Stimulated activated CD4-positive, alpha-beta T cell treated with anti-CD3 and anti-CD28 coated beads, Interleukin-4, amount 100 ng/mL, for 48 hours (primary cell): ENCODE measurements at regions not wholly inside any gene's neighbourhood (a gene's known extent, or its start where the extent isn't known, plus 50 kb on each side); places are given as distances from the start of the nearest gene placed in this dataset.

Source experiments
- DNase-seq, 2 donors: peaks; one replicate each; pipeline ENCODE4 v3.0.0-alpha.2; 2020; ENCODE audit warnings: low read depth in 2 of 2

DNA sequence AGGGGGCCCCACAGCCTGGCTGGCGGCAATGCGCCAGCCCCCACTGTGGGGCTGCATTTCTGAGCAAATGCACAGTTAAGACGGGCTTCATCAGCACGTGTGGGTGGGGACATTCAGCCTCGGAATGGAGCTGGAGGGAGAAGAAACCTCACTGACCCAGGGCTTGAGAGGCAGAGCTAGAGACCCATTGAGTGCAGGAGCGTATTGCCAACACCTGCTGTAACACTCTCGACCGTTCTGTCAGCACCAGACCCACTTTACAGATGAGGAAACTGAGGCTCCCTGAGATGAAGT is 200.9 kb upstream of the RAB6C start:
- DNase-seq = no peak

DNA sequence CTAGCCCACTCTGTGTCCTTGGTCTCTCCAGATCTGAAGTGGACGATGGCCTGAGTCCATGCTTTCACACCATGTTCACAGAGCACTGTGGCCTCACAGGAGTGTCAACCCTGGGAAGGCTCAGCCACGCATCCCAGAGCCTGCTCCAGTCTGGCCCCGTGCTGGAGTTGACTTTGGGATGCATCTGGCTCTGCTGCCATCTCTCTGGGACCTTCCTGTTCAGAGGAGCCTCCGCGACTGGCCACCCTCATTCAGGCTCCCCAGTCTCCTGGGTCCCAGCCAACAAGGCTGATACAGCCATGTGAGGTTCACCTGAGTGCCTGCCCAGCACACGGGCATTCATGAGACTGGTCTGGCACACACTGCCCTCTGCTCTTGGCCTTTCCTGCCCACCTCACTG is 199.7 kb upstream of the RAB6C start:
- no peak for DNase-seq

DNA sequence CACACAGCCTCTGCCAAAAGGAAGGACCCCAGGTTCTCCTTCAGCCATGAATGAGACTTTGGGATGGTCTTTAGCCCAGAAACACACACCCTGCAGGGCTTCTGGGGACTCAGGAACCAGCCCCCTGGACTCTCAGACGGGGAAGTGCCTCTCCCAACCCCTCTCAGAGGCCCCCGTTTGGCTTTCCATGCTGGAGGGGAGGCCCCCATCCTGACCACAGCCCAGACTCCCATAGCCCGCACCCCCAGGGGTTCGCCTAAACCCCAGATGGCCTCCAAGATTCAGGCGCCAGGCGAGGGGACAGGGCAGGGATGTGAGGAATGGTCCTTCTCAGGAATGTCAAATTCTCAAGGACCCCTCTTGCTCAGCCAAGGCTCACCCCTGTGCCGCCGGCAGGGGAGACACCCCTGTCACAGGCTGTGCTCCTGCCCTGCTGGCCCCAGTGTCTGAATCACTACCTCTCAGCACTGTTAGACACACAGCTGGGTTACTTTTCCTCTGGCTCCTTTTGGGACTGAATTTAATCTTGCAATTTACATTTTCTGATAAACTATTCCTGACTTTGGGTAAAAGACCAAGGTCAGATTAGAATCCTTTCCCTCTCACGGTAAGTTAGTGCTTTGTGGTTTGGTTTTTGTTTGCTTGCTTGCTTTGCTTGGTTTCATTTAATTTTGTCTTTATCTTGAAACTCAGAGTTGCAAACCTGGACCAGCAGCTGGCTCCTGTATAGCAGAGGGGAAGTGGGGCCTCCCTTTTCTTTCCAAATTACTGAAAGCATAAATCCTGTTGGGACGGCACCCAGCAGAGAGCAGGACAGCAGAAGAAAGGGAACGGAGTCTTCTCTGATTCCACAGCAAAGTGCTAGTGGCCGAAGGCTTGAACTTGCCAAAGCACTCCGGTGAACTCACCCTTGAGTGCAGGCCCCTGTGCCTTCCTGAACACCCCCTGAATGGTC is 198.9 kb upstream of the RAB6C start:
- DNase-seq = no peak

DNA sequence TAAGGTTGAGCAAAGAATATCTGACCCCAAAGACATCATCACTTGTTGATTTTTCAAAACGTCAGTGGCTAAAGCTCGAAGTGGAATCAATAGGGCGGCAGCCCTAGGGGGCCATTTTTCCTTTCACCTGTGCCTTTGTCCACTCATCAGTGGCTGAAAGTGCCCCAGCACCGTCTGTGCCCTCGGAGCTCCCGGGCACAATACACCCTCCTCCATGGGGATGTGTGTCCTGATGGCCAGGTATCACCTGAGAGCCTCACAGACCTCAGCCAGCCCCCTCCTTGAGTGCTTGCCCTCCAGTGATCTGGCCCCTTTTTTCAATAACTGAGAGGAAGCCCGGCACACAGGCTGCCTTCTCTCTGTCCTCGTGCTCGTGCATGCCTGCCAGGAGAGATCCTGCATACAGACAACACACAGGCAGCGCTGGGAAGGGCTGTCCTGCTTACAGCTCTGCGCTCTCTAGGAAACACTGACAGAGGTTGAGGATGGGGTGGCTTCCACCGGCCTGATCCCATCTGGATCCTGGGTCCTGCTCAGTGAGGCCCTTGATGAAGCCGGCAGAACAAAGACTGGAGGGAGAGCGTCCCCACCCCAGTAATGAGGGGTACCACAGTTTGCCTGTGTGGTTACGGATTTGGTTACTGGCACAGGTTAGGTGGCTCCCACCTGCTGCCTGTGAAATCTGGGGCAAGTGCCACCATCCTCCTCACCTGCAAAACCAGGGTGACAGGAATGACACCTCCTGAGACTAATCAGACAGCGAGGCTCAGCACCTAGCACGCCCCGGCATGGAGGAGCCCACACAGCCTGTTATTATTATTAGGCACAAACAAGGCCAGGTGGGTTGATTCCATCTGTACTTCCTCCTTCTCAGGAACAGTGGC is 197.5 kb upstream of the RAB6C start:
- no peak for DNase-seq

DNA sequence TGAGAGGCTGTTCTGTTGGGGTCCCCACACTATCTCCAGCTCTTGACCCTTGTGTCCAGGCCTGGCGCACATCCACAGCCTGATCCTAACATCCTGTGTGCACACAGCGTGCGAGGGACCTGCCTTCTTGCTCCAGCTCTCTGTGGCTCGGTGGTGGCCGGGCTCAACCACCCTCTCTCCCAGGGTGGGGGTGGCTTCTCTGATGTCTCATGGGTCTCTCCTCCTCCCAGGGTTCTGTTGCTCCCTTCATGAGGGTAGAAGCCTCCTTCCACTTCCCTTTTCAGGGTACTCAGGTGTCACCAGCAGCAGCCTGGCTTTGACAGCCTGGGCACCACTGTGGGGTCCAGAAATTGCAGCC is 196.9 kb upstream of the RAB6C start:
- no peak for DNase-seq

DNA sequence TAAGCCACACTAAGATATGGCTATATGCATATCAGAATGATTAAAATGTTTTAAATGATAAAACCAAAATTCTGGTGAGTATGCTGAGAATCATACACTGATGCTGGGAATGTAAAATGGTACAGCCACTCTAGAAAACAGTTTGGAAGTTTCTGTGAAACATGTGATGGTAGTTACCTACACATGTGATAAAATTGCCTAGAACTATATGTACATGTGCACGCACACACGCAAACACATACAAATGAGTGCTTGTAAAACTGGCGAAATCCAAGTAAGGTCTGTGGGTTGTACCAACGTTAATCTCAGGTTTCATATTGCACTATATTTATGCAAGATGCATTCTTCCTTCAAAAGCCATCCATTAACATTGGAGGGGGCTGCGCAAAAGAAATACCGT is 195.0 kb upstream of the RAB6C start:
- DNase-seq = no peak

DNA sequence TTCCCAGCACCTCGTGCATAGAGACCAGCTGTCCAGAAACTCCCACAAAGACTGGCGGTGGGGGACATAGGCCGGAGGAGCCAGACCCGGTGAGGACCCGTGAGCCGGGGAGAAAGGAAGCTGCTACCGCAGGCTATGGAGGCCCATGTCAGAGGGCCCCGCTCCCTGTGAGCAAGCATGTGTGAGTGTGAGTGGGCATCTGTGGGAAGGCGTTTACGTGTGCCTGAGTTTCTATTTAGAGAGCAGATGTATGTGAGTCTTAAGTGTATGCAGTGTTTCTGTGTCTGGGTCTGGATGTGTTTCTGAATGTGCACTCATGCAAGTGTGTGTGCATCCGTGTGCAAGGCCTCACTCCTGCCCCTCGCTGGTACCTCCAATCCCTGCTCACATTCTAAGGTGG is 187.8 kb upstream of the RAB6C start:
- DNase-seq = no peak

DNA sequence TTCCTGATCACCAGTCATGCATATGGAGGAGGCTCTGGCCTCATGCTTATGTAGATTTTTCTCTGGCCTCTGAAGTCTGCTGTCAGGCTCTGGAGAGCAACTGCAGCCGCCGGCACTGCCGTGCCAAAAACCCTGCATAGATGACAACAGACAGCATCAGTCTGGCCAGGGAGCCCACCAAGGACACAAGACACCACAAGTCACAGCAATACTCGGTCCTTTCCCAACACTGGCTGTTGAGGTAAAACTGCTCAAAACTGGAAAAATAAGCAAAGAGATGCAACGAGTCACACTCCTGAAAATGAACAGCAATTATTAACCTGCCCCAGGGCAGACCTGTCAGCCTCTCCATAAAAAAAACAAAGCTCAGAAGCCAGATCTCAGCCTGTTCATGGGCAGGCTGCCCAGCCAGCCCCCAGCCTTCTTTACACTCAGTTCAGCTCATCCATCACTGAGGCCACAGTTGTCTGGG is 186.0 kb upstream of the RAB6C start:
- DNase-seq = no peak

DNA sequence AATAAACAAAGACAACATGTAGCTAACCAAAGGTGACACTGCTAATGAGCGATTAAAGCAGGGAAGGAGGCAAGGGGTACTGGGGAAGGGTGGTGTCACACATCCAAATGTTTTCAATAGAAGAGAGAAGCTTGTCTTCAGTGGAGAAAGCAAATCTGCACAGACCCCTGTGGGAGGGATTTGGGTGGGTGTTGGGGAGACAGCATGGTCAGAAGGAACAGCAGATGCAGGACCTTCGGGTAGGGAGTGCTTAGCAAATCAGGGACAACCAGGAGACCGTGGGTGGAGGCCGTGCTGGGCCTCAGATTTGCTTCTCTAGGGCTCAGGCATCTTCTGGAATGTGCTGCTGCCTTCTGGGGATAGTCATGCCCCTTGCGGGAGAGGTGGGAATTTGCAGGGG is 185.3 kb upstream of the RAB6C start:
- DNase-seq = no peak

DNA sequence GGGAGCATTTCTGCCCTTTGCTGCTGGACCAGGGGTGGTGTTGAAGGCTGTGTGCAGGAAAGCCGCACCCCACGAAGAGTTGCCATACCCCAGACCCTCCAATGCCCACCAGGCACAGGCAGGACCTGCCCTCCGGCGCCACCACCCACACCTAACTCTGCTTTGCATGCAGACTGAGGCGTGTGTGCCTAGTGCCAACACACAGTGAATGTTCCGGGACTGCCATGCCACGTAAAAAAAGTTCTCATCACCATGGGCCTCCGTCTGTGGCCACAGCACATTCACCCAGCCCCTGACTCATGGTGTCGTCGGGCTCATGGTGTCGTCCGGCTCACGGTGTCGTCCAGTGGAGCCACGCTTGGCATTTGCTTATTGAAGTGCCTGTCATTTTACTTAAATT is 184.9 kb upstream of the RAB6C start:
- DNase-seq = no peak

DNA sequence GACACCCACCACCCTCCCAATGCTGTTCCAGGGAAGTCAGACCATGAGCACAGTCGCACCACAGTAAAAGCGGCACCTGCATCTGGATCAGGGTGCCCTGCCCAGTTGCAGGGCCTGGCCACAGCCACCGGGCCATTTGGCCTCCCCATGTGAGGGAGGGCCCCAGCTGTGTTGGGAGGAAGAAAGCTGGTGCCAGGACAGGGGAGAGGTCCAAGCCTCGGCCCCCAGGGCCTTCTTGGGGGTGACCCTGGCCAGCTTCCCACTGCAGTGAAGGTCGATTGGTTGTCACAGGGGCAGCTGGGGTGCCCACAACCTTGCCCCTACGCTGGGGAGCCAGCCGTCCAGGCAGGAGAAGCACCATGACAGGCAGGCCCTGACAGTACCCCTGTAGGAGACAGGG is 183.2 kb upstream of the RAB6C start:
- no peak for DNase-seq

DNA sequence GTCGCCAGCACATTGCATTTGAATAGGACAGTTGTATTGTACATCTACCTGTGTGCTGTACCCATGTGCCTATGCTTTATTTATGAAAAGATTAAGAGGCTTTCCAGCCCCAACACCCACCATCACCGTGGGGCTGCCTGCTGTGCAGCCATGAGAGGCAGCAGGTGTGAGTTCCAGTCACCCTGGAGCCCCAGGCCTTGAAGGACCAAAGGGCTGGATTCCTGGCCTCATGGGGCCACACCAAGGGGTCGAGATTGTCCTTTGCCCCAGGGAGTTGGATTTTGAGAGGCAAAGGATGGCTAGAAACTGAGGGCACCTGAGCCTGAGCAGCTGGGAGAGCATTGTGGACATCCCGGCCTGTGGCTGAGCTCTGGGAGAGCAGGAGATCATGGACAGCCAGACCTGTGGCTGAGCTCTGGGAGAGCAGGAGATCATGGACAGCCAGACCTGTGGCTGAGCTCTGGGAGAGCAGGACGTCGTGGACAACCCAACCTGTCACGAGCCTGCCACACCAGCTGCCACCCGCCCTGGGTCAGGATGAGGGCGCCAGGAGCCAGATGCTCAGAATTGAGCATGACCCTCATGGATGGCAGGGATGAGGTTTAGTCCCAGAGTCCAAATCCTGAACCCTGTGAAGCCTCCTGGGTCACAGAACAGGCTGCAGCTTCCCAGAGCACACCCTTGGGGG is 182.5 kb upstream of the RAB6C start:
- no peak for DNase-seq

DNA sequence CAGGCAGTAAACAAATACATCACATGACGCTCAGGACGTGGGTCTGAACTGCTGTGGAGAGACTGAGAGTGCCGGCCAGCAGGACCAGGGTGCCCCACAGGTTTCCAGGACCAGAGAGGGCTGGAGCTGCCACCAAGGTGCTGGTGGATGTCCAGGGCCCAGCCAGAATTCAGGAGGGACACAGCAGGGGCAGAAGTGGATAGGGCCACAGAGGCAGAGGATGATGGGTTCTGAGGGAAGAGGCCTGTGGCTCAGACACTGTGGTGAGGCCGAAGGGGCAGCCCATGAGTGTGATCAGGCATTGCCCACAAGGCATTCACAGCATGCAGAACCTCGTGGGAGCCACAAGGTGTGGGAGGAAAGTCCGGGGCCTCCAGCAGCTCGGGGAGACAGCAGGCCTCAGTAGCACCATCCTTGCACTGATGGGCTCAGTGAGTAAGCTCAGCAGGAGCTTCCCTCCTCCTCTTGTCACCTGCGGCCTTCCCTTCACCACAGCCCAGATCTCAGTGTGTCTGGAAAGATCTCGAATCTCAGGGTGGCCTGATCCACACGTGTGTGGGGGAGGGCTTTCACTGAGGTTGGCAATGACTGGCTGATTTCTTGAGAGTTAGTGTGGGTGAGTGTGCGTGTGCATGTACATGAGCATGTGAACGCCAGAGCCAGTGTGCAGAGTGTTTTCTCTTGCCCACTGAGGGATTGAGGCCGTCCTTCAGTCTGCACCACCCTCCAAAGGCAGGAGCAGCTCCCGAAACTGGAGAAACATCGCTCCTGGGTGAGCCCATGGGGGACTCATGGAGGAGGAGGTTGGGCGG is 181.8 kb upstream of the RAB6C start:
- no peak for DNase-seq

DNA sequence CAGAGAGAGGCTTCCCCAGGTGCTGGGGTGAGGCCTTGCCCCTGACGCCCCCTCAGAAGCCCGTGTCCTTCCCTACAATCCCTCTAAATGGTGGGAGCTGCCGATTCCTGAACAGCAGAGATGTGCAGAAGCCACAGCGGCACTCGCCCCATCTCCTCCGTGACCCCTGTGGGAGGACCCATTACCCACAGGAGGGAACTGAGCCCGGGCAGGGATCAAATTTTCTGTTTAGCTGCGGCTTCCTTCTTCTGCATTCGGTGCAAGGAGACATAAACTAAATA is 181.2 kb upstream of the RAB6C start:
- no peak for DNase-seq

DNA sequence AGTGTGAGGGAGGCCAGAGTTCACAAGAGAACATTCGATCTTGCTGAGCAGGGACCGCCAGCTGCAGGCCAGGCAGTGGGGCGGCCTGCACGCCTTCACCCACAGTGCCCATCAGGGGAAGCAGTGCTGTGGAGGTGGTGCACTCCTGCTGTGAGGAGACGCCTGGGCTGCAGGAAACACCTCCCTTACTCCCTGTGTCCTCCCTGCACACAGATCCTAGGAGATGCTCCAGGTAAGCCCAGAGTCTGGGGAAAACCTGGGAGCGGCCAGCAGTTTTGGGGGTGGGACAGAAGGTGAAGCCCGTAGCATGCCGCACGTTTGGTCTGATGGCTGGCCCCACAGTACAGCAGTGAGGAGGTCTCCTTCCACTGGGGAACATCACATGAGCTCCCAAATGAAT is 180.8 kb upstream of the RAB6C start:
- DNase-seq = no peak

DNA sequence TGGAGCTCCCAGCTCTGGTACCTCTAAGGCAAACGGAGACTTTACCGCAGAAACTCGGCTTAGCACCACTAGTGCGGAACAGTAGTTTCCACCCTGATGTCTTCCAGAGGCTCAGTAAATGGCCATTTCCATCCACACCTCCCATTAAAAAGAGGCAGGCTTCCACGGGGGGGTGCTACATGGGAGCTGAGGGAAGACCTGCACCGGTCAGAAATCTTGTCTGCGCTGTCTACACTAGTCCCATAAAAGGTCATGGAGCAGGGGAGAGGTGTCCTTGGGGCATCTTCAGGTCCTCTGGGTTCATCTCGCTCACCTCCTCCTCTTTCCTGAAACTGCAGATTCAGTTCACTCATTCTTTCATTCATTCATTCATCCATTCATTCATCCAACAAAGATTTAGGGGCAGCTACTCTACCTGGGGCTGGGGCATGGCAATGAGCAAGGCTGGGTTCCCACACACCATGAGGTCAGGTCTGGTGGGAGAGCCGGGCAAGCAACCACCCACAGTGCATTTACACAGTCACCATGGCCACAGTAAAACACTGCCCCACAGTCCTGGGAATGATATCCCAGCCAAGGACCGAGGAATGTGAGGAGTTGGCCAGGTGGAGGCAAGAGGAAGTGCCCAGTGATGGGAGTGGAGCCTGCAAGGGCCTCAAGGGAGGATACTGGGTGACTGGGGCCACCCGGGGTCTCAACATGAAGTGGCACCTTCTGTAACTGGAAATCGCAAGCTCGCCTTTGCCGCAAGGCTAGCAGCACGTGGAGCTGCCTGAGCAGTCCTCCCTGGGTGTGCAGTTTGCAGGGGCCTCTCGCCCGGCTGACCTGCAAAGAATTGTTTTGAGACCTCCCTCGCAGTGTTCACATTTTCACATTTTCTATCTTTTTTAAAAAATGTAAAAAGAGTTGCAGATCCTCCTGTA is 180.2 kb upstream of the RAB6C start:
- no peak for DNase-seq

DNA sequence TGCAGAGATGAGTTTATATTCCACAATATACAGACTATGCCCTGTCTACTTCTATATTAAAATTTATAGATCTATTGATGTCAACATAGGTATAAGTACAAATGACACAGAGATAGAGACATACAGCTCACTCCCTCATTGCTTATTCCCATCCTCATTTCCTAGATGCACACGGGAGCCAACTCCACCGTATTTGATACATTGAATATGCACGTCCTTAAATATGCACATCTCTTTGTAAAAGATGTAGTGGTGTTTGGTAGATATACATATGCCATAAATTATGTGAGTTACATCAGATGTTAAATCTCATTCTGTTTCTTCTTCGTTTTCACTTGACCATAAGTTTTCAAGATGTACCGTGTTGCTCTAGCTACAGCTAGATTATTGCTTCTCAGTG is 179.2 kb upstream of the RAB6C start:
- DNase-seq = no peak

DNA sequence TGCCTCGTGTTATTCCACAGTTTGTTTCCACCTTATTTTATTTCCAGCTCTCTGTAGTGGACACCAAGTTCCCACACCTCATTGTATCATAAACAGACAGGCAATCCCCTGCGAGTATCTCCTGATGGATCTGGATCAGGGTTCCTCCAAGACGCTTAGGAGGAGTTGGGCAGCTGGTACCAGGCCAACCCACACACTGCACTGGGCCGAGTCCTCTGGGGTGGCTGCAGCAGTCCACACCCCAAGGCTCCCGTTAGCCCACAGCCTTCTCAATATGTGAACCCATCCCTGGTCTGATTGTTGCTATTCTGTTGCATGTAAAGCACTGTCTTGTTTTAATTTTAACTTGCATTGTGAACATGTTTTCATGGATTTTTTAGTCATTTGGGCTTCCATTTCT is 178.8 kb upstream of the RAB6C start:
- no peak for DNase-seq

DNA sequence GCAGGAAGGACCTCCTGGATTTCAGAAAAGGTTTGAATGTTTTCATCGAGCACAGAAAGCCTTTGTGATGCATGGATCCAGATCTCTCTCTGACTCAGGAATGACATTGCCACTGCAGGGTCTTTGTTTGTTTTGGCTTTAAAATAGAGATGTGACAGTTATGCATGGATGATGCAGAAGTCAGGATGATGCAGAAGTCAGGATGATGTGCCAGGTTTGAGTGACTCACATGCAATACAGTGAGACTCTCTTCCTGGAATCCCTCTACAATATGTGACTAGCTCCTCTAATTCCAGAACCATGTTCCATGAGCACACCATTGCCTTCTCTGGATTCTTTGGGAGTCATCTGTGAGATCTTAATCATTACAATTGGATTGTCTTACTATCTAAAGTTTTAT is 177.9 kb upstream of the RAB6C start:
- DNase-seq = no peak

DNA sequence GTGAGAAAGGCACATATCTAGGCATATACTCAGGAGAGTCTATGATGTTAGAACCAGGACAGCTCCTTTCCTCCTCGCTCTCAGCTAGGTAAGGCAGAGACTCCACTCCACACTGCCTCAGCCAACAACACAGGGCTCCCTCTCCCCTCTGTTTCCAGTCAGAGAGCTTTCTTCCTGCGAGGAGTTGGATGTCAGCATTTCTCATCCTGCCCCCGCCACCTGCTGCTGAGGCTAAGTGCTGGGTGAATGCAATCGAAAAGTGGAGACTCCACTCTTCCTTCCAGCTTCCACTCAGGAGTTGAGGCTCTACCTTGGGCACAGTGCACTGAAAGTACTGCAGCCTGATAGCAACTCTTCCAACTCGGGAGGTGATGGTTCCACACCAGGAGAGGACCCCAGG is 177.2 kb upstream of the RAB6C start:
- no peak for DNase-seq

DNA sequence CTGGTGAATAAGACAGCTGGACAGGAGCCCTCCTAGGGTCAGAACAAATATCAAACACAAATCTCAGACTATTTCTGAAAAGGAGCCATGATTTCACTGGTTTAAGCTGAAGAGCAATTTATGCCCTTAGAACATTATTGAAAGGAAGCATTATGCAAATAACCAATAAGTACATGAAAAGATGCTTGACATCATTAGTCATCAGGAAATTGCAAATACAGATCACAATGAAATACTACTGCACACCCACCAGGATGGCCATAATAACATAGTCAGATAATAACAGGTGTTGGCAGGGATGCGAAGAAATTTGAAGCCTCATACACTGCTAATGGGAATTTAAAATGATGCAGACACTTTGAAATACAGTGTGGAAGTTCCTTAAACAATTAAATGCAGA is 176.4 kb upstream of the RAB6C start:
- DNase-seq = no peak
